ENCODE measurements at regions not wholly inside any gene's neighbourhood (a gene's known extent, or its start where the extent isn't known, plus 50 kb on each side); places are given as distances from the start of the nearest gene placed in this dataset.

- Histone ChIP-seq H3K4me2 (ENCODE audit: low read depth, low read length) (peak overlapping the region; percentile 72), H3K36me3 (replicated peaks in 1 of 2; ENCODE audit: control insufficient read depth in 1 of 2, insufficient read depth in 2 of 2, low read length in 2 of 2) (no peaks in the 10 kb centered on the region), H3K27me3 (ENCODE audit: control insufficient read depth in 1 of 2, insufficient read depth in 2 of 2, low read length in 2 of 2) (no peaks in the 10 kb centered on the region; a peak in 1 of 5 replicates), H3K4me3 (replicated peaks in 1 of 3; ENCODE audit: insufficient read depth in 1 of 3, low read depth in 2 of 3, low read length in 3 of 3) (peak overlapping the region in 2 of 3 experiments; percentile 12 to 38; a peak in 3 of 6 replicates), H3K9ac (ENCODE audit: insufficient read depth, low read depth, low read length) (peak overlapping the region; percentile 37; the same call in 1 of the 2 replicates), H3K9me3 (ENCODE audit: low read length) (no peaks in the 10 kb centered on the region), H3K27ac (ENCODE audit: extremely low read length, insufficient read depth, low read length) (no peak overlapping the region), H4K20me1 (ENCODE audit: insufficient read depth, low read length) (no peaks in the 10 kb centered on the region), H3K79me2 (ENCODE audit: insufficient read depth, low read length) (no peaks in the 10 kb centered on the region), H3K4me1 (ENCODE audit: insufficient read depth, low read length) (peaks cover 39% of the 10 kb centered on the region), H2AFZ (ENCODE audit: low read length) (peak overlapping the region; percentile 76)
- WGBS (ENCODE audit: low lambda C conversion rate) = 20% methylated on average over 6 of the region's 6 CpGs
- DNase-seq (ENCODE audit: low spot score) = peak; percentile 58
- BruUV-seq (replicated peaks) = no TSS peak
- ChIA-PET CTCF (ENCODE audit: low intra/inter-chr PET ratio, low total read pairs) (interaction anchor here (0.8 to 3.1 kb wide), 3 partner anchors 18 to 185 kb away, joined by 3 to 40 read pairs (median 9); no protein-coding TSS in a partner anchor), POLR2A (no interaction called here)
- intact Hi-C loops (cut with micrococcal nuclease; ENCODE audit: unreplicated experiment) (loop anchor here (1.0 to 2.0 kb wide), 5 partner anchors 17 to 241 kb away; partner anchors contain the start of gene ALDH7A1), in situ Hi-C loops (cut with HindIII; ENCODE audit: extremely low pct_ligation_motif_present, low pct_unique_long_range_greater_than_20kb) (loop anchor here (5.0 kb wide), 2 partner anchors 138 to 183 kb away; no protein-coding TSS in a partner anchor)
- FAIRE-seq = peak; percentile 81
- ATAC-seq = peak; percentile 85
- peak; percentile 41; the same call in 1 of the 2 replicates for TF ChIP-seq ZKSCAN8 (CRISPR knock-in tag; IDR thresholded peaks at IDR 0.05; ENCODE audit: borderline replicate concordance)
- 0 out of 2 replicates have a peak, but pooled peaks have one; percentile 19 for TF ChIP-seq KMT2B (CRISPR knock-in tag; IDR thresholded peaks at IDR 0.05)
- TF ChIP-seq ZNF501 (CRISPR knock-in tag; IDR thresholded peaks at IDR 0.05) = no peak
- TF ChIP-seq RAD21 (CRISPR knock-in tag; IDR thresholded peaks at IDR 0.05) = peak; percentile 67
- TF ChIP-seq AHR (CRISPR knock-in tag; IDR thresholded peaks at IDR 0.05) = no peak
- no peak for TF ChIP-seq ISL2 (CRISPR knock-in tag; IDR thresholded peaks at IDR 0.05)
- TF ChIP-seq ZNF775 (CRISPR knock-in tag; IDR thresholded peaks at IDR 0.05; ENCODE audit: borderline replicate concordance) = no peak
- no peak for TF ChIP-seq NFIB (CRISPR knock-in tag; IDR thresholded peaks at IDR 0.05; ENCODE audit: borderline replicate concordance)
- no peak for TF ChIP-seq PCBP1 (IDR thresholded peaks at IDR 0.05; ENCODE audit: borderline replicate concordance, low read depth, low read length)
- no peak for TF ChIP-seq ZNF574 (CRISPR knock-in tag; IDR thresholded peaks at IDR 0.05)
- no peak for TF ChIP-seq ZNF280B (CRISPR knock-in tag; IDR thresholded peaks at IDR 0.05; ENCODE audit: borderline replicate concordance)
- no peak for TF ChIP-seq NR2F6 (IDR thresholded peaks at IDR 0.05)
- TF ChIP-seq NR2F6 (CRISPR knock-in tag; IDR thresholded peaks at IDR 0.05) = no peak
- TF ChIP-seq KAT7 (CRISPR knock-in tag; IDR thresholded peaks at IDR 0.05; ENCODE audit: borderline replicate concordance) = 0 out of 2 replicates have a peak, but pooled peaks have one; percentile 41
- TF ChIP-seq ARID3A (IDR thresholded peaks at IDR 0.05; ENCODE audit: low read depth, low read length) = 0 out of 2 replicates have a peak, but pooled peaks have one; percentile 16
- no peak for TF ChIP-seq DBP (CRISPR knock-in tag; IDR thresholded peaks at IDR 0.05; ENCODE audit: not compliant biosample characterization)
- no peak for TF ChIP-seq XBP1 (CRISPR knock-in tag; IDR thresholded peaks at IDR 0.05)
- TF ChIP-seq KLF11 (CRISPR knock-in tag; IDR thresholded peaks at IDR 0.05) = 0 out of 2 replicates have a peak, but pooled peaks have one; percentile 33
Observed at GRCh38 chr5:126354012-126354857, 69.0 kb upstream of the GRAMD2B start.

Measured in HepG2 (cell line).